Right hindlimb (tissue), 1 donor: ENCODE measurements at regions not wholly inside any gene's neighbourhood (a gene's known extent, or its start where the extent isn't known, plus 50 kb on each side); places are given as distances from the start of the nearest gene placed in this dataset.

Experiments used
- DNase-seq: peaks from one replicate; pipeline ENCODE4 v3.0.0-alpha.2; 2018

GRCh38 chr15:68526269-68526668, 52.5 kb upstream of the CORO2B start:
- DNase-seq, result no peak

- DNase-seq, result no peak
Observed at GRCh38 chr15:68526784-68527183, 52.0 kb upstream of the CORO2B start.

GRCh38 chr15:68528626-68529290, 50.0 kb upstream of the CORO2B start:
- no peak for DNase-seq
